ENCODE measurements at regions not wholly inside any gene's neighbourhood (a gene's known extent, or its start where the extent isn't known, plus 50 kb on each side); places are given as distances from the start of the nearest gene placed in this dataset.

DNA sequence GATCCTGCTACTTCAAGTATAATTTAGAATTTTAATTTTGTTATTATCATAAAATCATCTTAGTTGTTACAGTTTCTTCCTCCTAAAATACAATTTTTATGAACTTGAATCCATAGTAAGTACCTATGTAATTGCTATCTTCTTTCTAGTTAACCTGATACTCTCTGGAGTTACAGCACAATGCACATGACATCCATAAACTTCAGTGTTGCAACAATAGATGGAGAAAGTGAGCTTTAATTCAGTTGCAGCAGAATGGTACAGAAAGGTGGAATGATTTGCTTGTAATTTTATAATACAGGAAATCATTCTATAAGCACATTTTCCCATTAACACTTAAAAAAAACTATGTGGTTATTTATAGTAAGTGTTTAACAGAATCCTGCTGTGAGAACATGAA is 372.0 kb downstream of the CDH9 start:
- dilution Hi-C loops (cut with MboI; ENCODE audit: extremely low pct_ligation_motif_present, low sequenced_read_pairs) (no loop called here), intact Hi-C loops (cut with micrococcal nuclease) (no loop called here)
- no peak overlapping the region for H3K4me2 ChIP-seq (ENCODE audit: insufficient read depth, low read length)
- FAIRE-seq: no peak
- ChIA-PET POLR2A (no interaction called here), CTCF (no interaction called here)
- DNase-seq (ENCODE audit: low read depth, low spot score): no peak
- no peak for TF ChIP-seq EZH2 (IDR thresholded peaks at IDR 0.05; ENCODE audit: borderline replicate concordance, low read depth, low read length, severe bottlenecking)
- TF ChIP-seq FOS (IDR thresholded peaks at IDR 0.05; ENCODE audit: borderline replicate concordance, insufficient read depth, low read length): no peak
- no peak for TF ChIP-seq MYC (IDR thresholded peaks at IDR 0.05; ENCODE audit: low read depth, low read length)
- TF ChIP-seq POLR2A (IDR thresholded peaks at IDR 0.05; ENCODE audit: low read depth, low read length): no peak
- TF ChIP-seq GATA2 (IDR thresholded peaks at IDR 0.05; ENCODE audit: insufficient read depth, insufficient read length, low read depth, low read length): no peak
- TF ChIP-seq, protein P1, sequence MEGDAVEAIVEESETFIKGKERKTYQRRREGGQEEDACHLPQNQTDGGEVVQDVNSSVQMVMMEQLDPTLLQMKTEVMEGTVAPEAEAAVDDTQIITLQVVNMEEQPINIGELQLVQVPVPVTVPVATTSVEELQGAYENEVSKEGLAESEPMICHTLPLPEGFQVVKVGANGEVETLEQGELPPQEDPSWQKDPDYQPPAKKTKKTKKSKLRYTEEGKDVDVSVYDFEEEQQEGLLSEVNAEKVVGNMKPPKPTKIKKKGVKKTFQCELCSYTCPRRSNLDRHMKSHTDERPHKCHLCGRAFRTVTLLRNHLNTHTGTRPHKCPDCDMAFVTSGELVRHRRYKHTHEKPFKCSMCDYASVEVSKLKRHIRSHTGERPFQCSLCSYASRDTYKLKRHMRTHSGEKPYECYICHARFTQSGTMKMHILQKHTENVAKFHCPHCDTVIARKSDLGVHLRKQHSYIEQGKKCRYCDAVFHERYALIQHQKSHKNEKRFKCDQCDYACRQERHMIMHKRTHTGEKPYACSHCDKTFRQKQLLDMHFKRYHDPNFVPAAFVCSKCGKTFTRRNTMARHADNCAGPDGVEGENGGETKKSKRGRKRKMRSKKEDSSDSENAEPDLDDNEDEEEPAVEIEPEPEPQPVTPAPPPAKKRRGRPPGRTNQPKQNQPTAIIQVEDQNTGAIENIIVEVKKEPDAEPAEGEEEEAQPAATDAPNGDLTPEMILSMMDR (IDR thresholded peaks at IDR 0.05; ENCODE audit: extremely low read depth in 1 of 2, insufficient read depth in 1 of 2, low read depth in 1 of 2, low read length in 2 of 2): no peak
- TF ChIP-seq POLR2AphosphoS5 (IDR thresholded peaks at IDR 0.05; ENCODE audit: insufficient read depth, low read depth, low read length): no peak
- TF ChIP-seq, protein P2, sequence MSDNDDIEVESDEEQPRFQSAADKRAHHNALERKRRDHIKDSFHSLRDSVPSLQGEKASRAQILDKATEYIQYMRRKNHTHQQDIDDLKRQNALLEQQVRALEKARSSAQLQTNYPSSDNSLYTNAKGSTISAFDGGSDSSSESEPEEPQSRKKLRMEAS (IDR thresholded peaks at IDR 0.05; ENCODE audit: insufficient read depth, insufficient read length): no peak
- no peak for TF ChIP-seq JUN (IDR thresholded peaks at IDR 0.05; ENCODE audit: borderline replicate concordance, insufficient read depth, insufficient read length, low read depth)
- no TSS peak for BruUV-seq (replicated peaks)
- H3K9ac ChIP-seq (replicated peaks; ENCODE audit: extremely low read depth, insufficient read depth, low read length): no peak overlapping the region
- no peaks in the 10 kb centered on the region for H3K9me1 ChIP-seq (replicated peaks; ENCODE audit: control insufficient read depth, extremely low read depth, insufficient read depth, low read length)
- no peak overlapping the region for H3K4me3 ChIP-seq (replicated peaks in 1 of 3; ENCODE audit: insufficient read depth in 1 of 3, low read depth in 1 of 3, low read length in 3 of 3)
- H3K27me3 ChIP-seq (ENCODE audit: control insufficient read depth in 2 of 2, insufficient read depth in 2 of 2, low read length in 2 of 2): no peaks in the 10 kb centered on the region
- no peaks in the 10 kb centered on the region for H3K36me3 ChIP-seq (ENCODE audit: control insufficient read depth in 2 of 2, extremely low read depth in 1 of 2, insufficient read depth in 2 of 2, low read length in 2 of 2)
- no peaks in the 10 kb centered on the region for H3K79me2 ChIP-seq (ENCODE audit: control insufficient read depth, insufficient read depth, low read length)
- no peak overlapping the region for H3K27ac ChIP-seq (ENCODE audit: insufficient read depth, low read depth, low read length)
- H3K9me3 ChIP-seq (replicated peaks; ENCODE audit: control insufficient read depth, insufficient read depth, low read length): no peaks in the 10 kb centered on the region
- H2AFZ ChIP-seq (ENCODE audit: low read depth, low read length): no peak overlapping the region
- no peaks in the 10 kb centered on the region for H4K20me1 ChIP-seq (replicated peaks; ENCODE audit: control insufficient read depth, extremely low read depth, insufficient read depth, low read length)
- H3K4me1 ChIP-seq (ENCODE audit: control insufficient read depth, extremely low read depth, insufficient read depth, low read length): no peaks in the 10 kb centered on the region
